ENCODE measurements at regions not wholly inside any gene's neighbourhood (a gene's known extent, or its start where the extent isn't known, plus 50 kb on each side); places are given as distances from the start of the nearest gene placed in this dataset.

DNA sequence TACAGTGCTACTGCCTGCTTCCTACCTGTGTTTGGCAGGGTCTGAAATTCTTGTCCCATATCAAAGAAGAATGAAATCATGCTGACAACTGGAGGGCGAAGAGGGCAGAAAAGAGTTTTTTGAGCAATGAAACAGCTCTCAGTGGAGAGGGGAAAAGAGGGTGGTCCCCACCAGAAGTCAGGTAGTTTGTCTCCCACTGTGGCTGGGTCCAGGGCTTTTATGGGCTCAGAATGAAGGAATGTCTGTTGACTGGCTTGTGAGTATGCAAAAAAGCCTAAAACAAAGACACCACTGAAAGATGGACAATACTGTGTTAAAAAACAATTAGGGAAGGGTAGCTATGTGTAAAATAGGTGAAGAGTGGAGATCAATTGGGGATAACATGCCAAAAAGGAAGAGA is 115.0 kb downstream of the ADAM29 start:
- TF ChIP-seq, protein P1, sequence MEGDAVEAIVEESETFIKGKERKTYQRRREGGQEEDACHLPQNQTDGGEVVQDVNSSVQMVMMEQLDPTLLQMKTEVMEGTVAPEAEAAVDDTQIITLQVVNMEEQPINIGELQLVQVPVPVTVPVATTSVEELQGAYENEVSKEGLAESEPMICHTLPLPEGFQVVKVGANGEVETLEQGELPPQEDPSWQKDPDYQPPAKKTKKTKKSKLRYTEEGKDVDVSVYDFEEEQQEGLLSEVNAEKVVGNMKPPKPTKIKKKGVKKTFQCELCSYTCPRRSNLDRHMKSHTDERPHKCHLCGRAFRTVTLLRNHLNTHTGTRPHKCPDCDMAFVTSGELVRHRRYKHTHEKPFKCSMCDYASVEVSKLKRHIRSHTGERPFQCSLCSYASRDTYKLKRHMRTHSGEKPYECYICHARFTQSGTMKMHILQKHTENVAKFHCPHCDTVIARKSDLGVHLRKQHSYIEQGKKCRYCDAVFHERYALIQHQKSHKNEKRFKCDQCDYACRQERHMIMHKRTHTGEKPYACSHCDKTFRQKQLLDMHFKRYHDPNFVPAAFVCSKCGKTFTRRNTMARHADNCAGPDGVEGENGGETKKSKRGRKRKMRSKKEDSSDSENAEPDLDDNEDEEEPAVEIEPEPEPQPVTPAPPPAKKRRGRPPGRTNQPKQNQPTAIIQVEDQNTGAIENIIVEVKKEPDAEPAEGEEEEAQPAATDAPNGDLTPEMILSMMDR (conservative IDR thresholded peaks at IDR 0.05; ENCODE audit: low read length), result no peak
- no peak for TF ChIP-seq EZH2phosphoT487 (IDR thresholded peaks at IDR 0.05; ENCODE audit: borderline replicate concordance)
